ENCODE measurements at regions not wholly inside any gene's neighbourhood (a gene's known extent, or its start where the extent isn't known, plus 50 kb on each side); places are given as distances from the start of the nearest gene placed in this dataset.

DNA sequence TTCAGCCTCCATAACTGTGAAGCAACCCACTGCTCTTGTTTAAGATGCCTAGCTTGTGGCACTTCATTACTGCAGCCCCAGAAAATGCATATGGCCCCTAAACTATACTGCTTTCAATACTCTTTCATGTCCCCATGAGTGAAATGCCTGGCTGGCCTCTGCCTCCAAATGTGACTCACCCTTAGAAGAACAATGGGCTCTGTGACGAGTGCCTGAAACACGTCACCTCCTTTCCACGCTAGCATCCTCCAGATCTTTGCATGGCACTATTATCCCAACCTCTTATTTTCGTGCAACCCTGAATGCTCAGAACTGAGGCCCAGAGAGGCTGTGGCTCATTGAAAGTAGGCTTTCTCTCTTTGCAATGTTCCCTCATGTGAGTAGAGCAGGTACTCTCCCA is 233.1 kb downstream of the CBLN1 start (continued):
- TF ChIP-seq, protein P1, sequence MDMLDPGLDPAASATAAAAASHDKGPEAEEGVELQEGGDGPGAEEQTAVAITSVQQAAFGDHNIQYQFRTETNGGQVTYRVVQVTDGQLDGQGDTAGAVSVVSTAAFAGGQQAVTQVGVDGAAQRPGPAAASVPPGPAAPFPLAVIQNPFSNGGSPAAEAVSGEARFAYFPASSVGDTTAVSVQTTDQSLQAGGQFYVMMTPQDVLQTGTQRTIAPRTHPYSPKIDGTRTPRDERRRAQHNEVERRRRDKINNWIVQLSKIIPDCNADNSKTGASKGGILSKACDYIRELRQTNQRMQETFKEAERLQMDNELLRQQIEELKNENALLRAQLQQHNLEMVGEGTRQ (IDR thresholded peaks at IDR 0.05; ENCODE audit: borderline replicate concordance, low read depth, low read length) = no peak
- no peak for TF ChIP-seq ZBTB33 (IDR thresholded peaks at IDR 0.05; ENCODE audit: borderline replicate concordance, low read depth)
- no peak for TF ChIP-seq EZH2phosphoT487 (IDR thresholded peaks at IDR 0.05; ENCODE audit: borderline replicate concordance, low read depth)
- no peak for TF ChIP-seq ELF1 (IDR thresholded peaks at IDR 0.05)
- no peak for TF ChIP-seq TEAD4 (IDR thresholded peaks at IDR 0.05; ENCODE audit: borderline replicate concordance, insufficient read depth)
- TF ChIP-seq, protein P2, sequence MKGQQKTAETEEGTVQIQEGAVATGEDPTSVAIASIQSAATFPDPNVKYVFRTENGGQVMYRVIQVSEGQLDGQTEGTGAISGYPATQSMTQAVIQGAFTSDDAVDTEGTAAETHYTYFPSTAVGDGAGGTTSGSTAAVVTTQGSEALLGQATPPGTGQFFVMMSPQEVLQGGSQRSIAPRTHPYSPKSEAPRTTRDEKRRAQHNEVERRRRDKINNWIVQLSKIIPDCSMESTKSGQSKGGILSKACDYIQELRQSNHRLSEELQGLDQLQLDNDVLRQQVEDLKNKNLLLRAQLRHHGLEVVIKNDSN (IDR thresholded peaks at IDR 0.05; ENCODE audit: borderline replicate concordance, low read depth) = no peak
- TF ChIP-seq FOXJ3 (CRISPR knock-in tag; IDR thresholded peaks at IDR 0.05) = no peak
- no peak for TF ChIP-seq CHD2 (IDR thresholded peaks at IDR 0.05; ENCODE audit: low read length, partially characterized antibody)
- TF ChIP-seq RFX5 (IDR thresholded peaks at IDR 0.05; ENCODE audit: low read length) = no peak
- TF ChIP-seq MXI1 (IDR thresholded peaks at IDR 0.05; ENCODE audit: low read depth, low read length) = no peak
- TF ChIP-seq POLR2AphosphoS5 (IDR thresholded peaks at IDR 0.05; ENCODE audit: low read depth, low read length) = no peak

GRCh38 chr16:49036126-49036525 is 245.5 kb downstream of the CBLN1 start:
- H3K9ac ChIP-seq = no peak overlapping the region
- no peaks in the 10 kb centered on the region for H3K4me1 ChIP-seq (ENCODE audit: control insufficient read depth in 1 of 2, insufficient read depth in 2 of 2, low read depth in 1 of 2, low read length in 1 of 2)
- H3K4me2 ChIP-seq = no peak overlapping the region
- H3F3A ChIP-seq (replicated peaks; ENCODE audit: insufficient read depth) = no peaks in the 10 kb centered on the region
- no peaks in the 10 kb centered on the region for H3K9me3 ChIP-seq
- CTCF ChIA-PET = no interaction called here
- H4K20me1 ChIP-seq (ENCODE audit: insufficient read depth) = no peaks in the 10 kb centered on the region
- H3K79me2 ChIP-seq (ENCODE audit: insufficient read depth) = no peaks in the 10 kb centered on the region
- no peak for TF ChIP-seq REST (IDR thresholded peaks at IDR 0.05; ENCODE audit: low read depth, low read length)
- no peak for TF ChIP-seq MXI1 (IDR thresholded peaks at IDR 0.05; ENCODE audit: low read depth, low read length)
- TF ChIP-seq ELF1 (IDR thresholded peaks at IDR 0.05) = no peak
- TF ChIP-seq, protein P3, sequence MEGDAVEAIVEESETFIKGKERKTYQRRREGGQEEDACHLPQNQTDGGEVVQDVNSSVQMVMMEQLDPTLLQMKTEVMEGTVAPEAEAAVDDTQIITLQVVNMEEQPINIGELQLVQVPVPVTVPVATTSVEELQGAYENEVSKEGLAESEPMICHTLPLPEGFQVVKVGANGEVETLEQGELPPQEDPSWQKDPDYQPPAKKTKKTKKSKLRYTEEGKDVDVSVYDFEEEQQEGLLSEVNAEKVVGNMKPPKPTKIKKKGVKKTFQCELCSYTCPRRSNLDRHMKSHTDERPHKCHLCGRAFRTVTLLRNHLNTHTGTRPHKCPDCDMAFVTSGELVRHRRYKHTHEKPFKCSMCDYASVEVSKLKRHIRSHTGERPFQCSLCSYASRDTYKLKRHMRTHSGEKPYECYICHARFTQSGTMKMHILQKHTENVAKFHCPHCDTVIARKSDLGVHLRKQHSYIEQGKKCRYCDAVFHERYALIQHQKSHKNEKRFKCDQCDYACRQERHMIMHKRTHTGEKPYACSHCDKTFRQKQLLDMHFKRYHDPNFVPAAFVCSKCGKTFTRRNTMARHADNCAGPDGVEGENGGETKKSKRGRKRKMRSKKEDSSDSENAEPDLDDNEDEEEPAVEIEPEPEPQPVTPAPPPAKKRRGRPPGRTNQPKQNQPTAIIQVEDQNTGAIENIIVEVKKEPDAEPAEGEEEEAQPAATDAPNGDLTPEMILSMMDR (IDR thresholded peaks at IDR 0.05) = no peak
- no peak for TF ChIP-seq GATA2 (CRISPR knock-in tag; IDR thresholded peaks at IDR 0.05)
- TF ChIP-seq IRF3 (IDR thresholded peaks at IDR 0.05; ENCODE audit: low read depth, low read length) = no peak
- TF ChIP-seq SMC3 (IDR thresholded peaks at IDR 0.05; ENCODE audit: low read depth, low read length) = no peak
- no peak for TF ChIP-seq RXRA (IDR thresholded peaks at IDR 0.05; ENCODE audit: borderline replicate concordance, low read depth)
- no peak overlapping the region for H3K4me3 ChIP-seq (ENCODE audit: low read depth in 2 of 2, low read length in 1 of 2)
- H3K27ac ChIP-seq (ENCODE audit: low read depth in 2 of 2, low read length in 1 of 2) = no peak overlapping the region
- no CpG with 5 or more reads among the region's 2 CpGs for WGBS (ENCODE audit: low lambda C conversion rate)
- H3K27me3 ChIP-seq (ENCODE audit: insufficient read depth) = no peaks in the 10 kb centered on the region
- H2AFZ ChIP-seq (ENCODE audit: low read depth) = no peak overlapping the region
- no peak for DNase-seq
- H3K9me2 ChIP-seq = no peaks in the 10 kb centered on the region
- H3K36me3 ChIP-seq (replicated peaks in 1 of 2; ENCODE audit: control insufficient read depth in 1 of 2, insufficient read depth in 2 of 2, low read length in 1 of 2) = no peaks in the 10 kb centered on the region
- POLR2A ChIA-PET = no interaction called here
